ENCODE measurements at regions not wholly inside any gene's neighbourhood (a gene's known extent, or its start where the extent isn't known, plus 50 kb on each side); places are given as distances from the start of the nearest gene placed in this dataset.

GRCh38 chr4:178599521-178599920, 1157.3 kb upstream of the AGA start:
- no peak for DNase-seq

GRCh38 chr4:178602833-178603232, 1160.6 kb upstream of the AGA start:
- no peak for DNase-seq

- DNase-seq, result no peak
These were observed 1168.8 kb upstream of the AGA start for GRCh38 chr4:178611062-178611461.

- no peak for DNase-seq
These were observed 1170.5 kb upstream of the AGA start for GRCh38 chr4:178612733-178613132.

- no peak for DNase-seq
These were observed 1190.2 kb upstream of the AGA start for GRCh38 chr4:178632415-178632814.

- DNase-seq, result no peak
These were observed 1191.0 kb upstream of the AGA start for GRCh38 chr4:178633263-178633662.

- DNase-seq, result no peak
These were observed 1222.4 kb upstream of the AGA start for GRCh38 chr4:178664621-178665020.

- no peak for DNase-seq
These were observed 1223.7 kb upstream of the AGA start for GRCh38 chr4:178665916-178666315.

GRCh38 chr4:178671766-178672165, 1229.5 kb upstream of the AGA start:
- no peak for DNase-seq

- DNase-seq, result no peak
These were observed 1230.3 kb upstream of the AGA start for GRCh38 chr4:178672512-178672911.

GRCh38 chr4:178681871-178682270, 1239.6 kb upstream of the AGA start:
- no peak for DNase-seq

GRCh38 chr4:178689926-178690325, 1247.7 kb upstream of the AGA start:
- no peak for DNase-seq

- DNase-seq, result no peak
These were observed 1251.6 kb upstream of the AGA start for GRCh38 chr4:178693816-178694215.

- no peak for DNase-seq
These were observed 1254.3 kb upstream of the AGA start for GRCh38 chr4:178696515-178696914.

- DNase-seq, result no peak
These were observed 1270.2 kb upstream of the AGA start for GRCh38 chr4:178712486-178712885.

GRCh38 chr4:178738026-178738425, 1295.8 kb upstream of the AGA start:
- DNase-seq, result no peak

- DNase-seq, result no peak
These were observed 1303.0 kb upstream of the AGA start for GRCh38 chr4:178745203-178745602.

- DNase-seq, result peak; percentile 9
These were observed 1310.8 kb upstream of the AGA start for GRCh38 chr4:178752954-178753525.

GRCh38 chr4:178778496-178778895, 1336.3 kb upstream of the AGA start:
- peak; percentile 64 for DNase-seq

- DNase-seq, result no peak
These were observed 1339.5 kb upstream of the AGA start for GRCh38 chr4:178781779-178782178.

- DNase-seq, result no peak
These were observed 1342.3 kb upstream of the AGA start for GRCh38 chr4:178784491-178784890.

- no peak for DNase-seq
These were observed 1347.0 kb upstream of the AGA start for GRCh38 chr4:178789279-178789678.

GRCh38 chr4:178799204-178799603, 1357.0 kb upstream of the AGA start:
- DNase-seq, result no peak

GRCh38 chr4:178808106-178808505, 1365.9 kb upstream of the AGA start:
- DNase-seq, result no peak

GRCh38 chr4:178809921-178810320, 1367.7 kb upstream of the AGA start:
- no peak for DNase-seq
